Stomach (tissue), 8 donors: ENCODE measurements at regions not wholly inside any gene's neighbourhood (a gene's known extent, or its start where the extent isn't known, plus 50 kb on each side); places are given as distances from the start of the nearest gene placed in this dataset.

ENCODE experiments used
- DNase-seq, 2 donors: peaks; one replicate each; pipeline versions ENCODE4 v3.0.0 to v3.0.0-alpha.2; 2013 to 2019
- H3K27ac ChIP-seq, 5 donors: fragments of 200-600 bp in 4 of 5; sonication (generic) in 4 of 5; one replicate each; pipeline ENCODE4 v1.5.1; 2013 to 2019; ENCODE audit warnings: mild to moderate bottlenecking in 1 of 5, moderate library complexity in 1 of 5
- H3K27me3 ChIP-seq, 3 donors: fragments of 200-600 bp; sonication (generic); one replicate each; pipeline ENCODE4 v1.5.1; 2017 to 2019; ENCODE audit warnings: mixed run types in 1 of 3
- H3K36me3 ChIP-seq, 4 donors: fragments of 200-600 bp; sonication (generic); 1 replicate in 3 of 4; 2 replicates in 1 of 4; pipeline ENCODE4 v1.5.1; 2016 to 2019
- H3K4me1 ChIP-seq, 4 donors: fragments of 200-600 bp; sonication (generic); one replicate each; pipeline ENCODE4 v1.5.1; 2016 to 2019
- H3K4me3 ChIP-seq, 4 donors: fragments of 200-600 bp; sonication (generic) in 3 of 4; one replicate each; pipeline ENCODE4 v1.5.1; 2016 to 2019; ENCODE audit warnings: mild to moderate bottlenecking in 1 of 4
- H3K9me3 ChIP-seq, 4 donors: fragments of 200-600 bp; sonication (generic); one replicate each; pipeline ENCODE4 v1.5.1; 2016 to 2019
- CTCF ChIP-seq, 7 experiments: fragments of 450-650 bp in 4 of 7; fragments of 200-600 bp in 3 of 7; sonication (generic) in 3 of 7; IDR thresholded peaks; one replicate each; pipeline ENCODE4 v1.5.1; 2016 to 2019; ENCODE audit warnings: antibody characterized with exemption in 7 of 7, control low read depth in 2 of 7, mild to moderate bottlenecking in 1 of 7
- EP300 ChIP-seq: sonication (generic); formaldehyde crosslinking; IDR thresholded peaks from one replicate; pipeline ENCODE4 v1.6.1; 2017; ENCODE audit warnings: antibody characterized with exemption
- POLR2A ChIP-seq, 4 donors: fragments of 450-650 bp; IDR thresholded peaks; one replicate each; pipeline ENCODE4 v1.6.1; 2016; ENCODE audit warnings: antibody characterized with exemption in 4 of 4, control low read depth in 2 of 4, mild to moderate bottlenecking in 1 of 4, moderate library complexity in 1 of 4
- POLR2AphosphoS5 ChIP-seq, 3 donors: sonication (generic); formaldehyde crosslinking; IDR thresholded peaks; one replicate each; pipeline ENCODE4 v1.6.1; 2016; ENCODE audit warnings: antibody characterized with exemption in 3 of 3
- WGBS, 5 donors: extraction: QIAGEN DNeasy Blood & Tissue Kit in 3 of 5; methylation state at CpG; one replicate each; pipeline versions ENCODE4 v1.1.5 to v1.1.7; 2013 to 2018; 5-methylcytosine and 5-hydroxymethylcytosine counted together
- intact Hi-C: fragments of 100-400 bp; cut with DNase I; formaldehyde crosslinking; loops from one replicate; pipeline ENCODE4 v1.15.1; 2023; ENCODE audit warnings: low total_unique reads
- donor health status: healthy with polysubstance abuse.
- donor health status: Bipolar disorder and iron deficiency.
- donor health status: healthy.

- Histone ChIP-seq H3K4me3 (no peak overlapping the region), H3K4me1 (no peaks in the 10 kb centered on the region), H3K9me3 (no peaks in the 10 kb centered on the region), H3K27me3 (no peaks in the 10 kb centered on the region), H3K36me3 (no peaks in the 10 kb centered on the region), H3K27ac (no peak overlapping the region)
- no peak for DNase-seq
- 72 to 88% (median 73%) methylated on average over 1 of the region's 1 CpG for WGBS, 5 donors
- TF ChIP-seq POLR2AphosphoS5 (IDR thresholded peaks at IDR 0.05) = no peak
- TF ChIP-seq CTCF (IDR thresholded peaks at IDR 0.05) = no peak
- no peak for TF ChIP-seq POLR2A (IDR thresholded peaks at IDR 0.05)
- no peak for TF ChIP-seq EP300
- intact Hi-C loops = no loop called here
Measured at GRCh38 chr1:106494646-106495045, 561.8 kb upstream of the PRMT6 start.

GRCh38 chr1:106498238-106498637, 558.2 kb upstream of the PRMT6 start:
- no peaks in the 10 kb centered on the region for H3K27me3 ChIP-seq
- H3K36me3 ChIP-seq = no peaks in the 10 kb centered on the region
- H3K9me3 ChIP-seq = peaks cover 0 to 4% (median 0%) of the 10 kb centered on the region in 4 donors
- H3K4me3 ChIP-seq = no peak overlapping the region
- H3K27ac ChIP-seq = no peak overlapping the region
- intact Hi-C loops = no loop called here
- TF ChIP-seq CTCF (IDR thresholded peaks at IDR 0.05) (no peak), POLR2A (IDR thresholded peaks at IDR 0.05) (no peak), POLR2AphosphoS5 (IDR thresholded peaks at IDR 0.05) (no peak), EP300 (no peak)
- DNase-seq = no peak
- H3K4me1 ChIP-seq = no peaks in the 10 kb centered on the region
- 62 to 87% (median 76%) methylated on average over 1 of the region's 1 CpG for WGBS, 5 donors

- no peak for DNase-seq
- intact Hi-C loops = no loop called here
- no peaks in the 10 kb centered on the region for H3K27me3 ChIP-seq
- peaks cover 0 to 8% (median 0%) of the 10 kb centered on the region in 4 donors for H3K9me3 ChIP-seq
- no peak overlapping the region for H3K27ac ChIP-seq
- H3K4me1 ChIP-seq = no peaks in the 10 kb centered on the region
- TF ChIP-seq POLR2A (IDR thresholded peaks at IDR 0.05) = no peak
- no peak for TF ChIP-seq CTCF (IDR thresholded peaks at IDR 0.05)
- TF ChIP-seq POLR2AphosphoS5 (IDR thresholded peaks at IDR 0.05) = no peak
- TF ChIP-seq EP300 = no peak
- WGBS, 5 donors = 81 to 90% (median 82%) methylated on average over 1 of the region's 1 CpG
- no peak overlapping the region for H3K4me3 ChIP-seq
- no peaks in the 10 kb centered on the region for H3K36me3 ChIP-seq
Measured at GRCh38 chr1:106502659-106503058, 553.8 kb upstream of the PRMT6 start.

- Histone ChIP-seq H3K36me3 (no peaks in the 10 kb centered on the region), H3K27ac (no peak overlapping the region), H3K4me3 (no peak overlapping the region), H3K4me1 (no peaks in the 10 kb centered on the region), H3K27me3 (no peaks in the 10 kb centered on the region), H3K9me3 (no peaks in the 10 kb centered on the region)
- no peak for DNase-seq
- intact Hi-C loops = no loop called here
- WGBS, 5 donors = 28 to 57% (median 43%) methylated on average over 3 of the region's 3 CpGs
- TF ChIP-seq EP300 (no peak), POLR2A (IDR thresholded peaks at IDR 0.05) (no peak), CTCF (IDR thresholded peaks at IDR 0.05) (no peak), POLR2AphosphoS5 (IDR thresholded peaks at IDR 0.05) (no peak)
Measured at GRCh38 chr1:106515375-106515774, 541.1 kb upstream of the PRMT6 start.
